HG02973 (cell line): ENCODE measurements at regions not wholly inside any gene's neighbourhood (a gene's known extent, or its start where the extent isn't known, plus 50 kb on each side); places are given as distances from the start of the nearest gene placed in this dataset.

Source experiments
- ATAC-seq: cut with Tn5 transposase; IDR thresholded peaks from one replicate; pipeline ENCODE4 v1.9.1; 2021; ENCODE audit warnings: moderate library complexity; ENCODE audit not compliant: unreplicated experiment

DNA sequence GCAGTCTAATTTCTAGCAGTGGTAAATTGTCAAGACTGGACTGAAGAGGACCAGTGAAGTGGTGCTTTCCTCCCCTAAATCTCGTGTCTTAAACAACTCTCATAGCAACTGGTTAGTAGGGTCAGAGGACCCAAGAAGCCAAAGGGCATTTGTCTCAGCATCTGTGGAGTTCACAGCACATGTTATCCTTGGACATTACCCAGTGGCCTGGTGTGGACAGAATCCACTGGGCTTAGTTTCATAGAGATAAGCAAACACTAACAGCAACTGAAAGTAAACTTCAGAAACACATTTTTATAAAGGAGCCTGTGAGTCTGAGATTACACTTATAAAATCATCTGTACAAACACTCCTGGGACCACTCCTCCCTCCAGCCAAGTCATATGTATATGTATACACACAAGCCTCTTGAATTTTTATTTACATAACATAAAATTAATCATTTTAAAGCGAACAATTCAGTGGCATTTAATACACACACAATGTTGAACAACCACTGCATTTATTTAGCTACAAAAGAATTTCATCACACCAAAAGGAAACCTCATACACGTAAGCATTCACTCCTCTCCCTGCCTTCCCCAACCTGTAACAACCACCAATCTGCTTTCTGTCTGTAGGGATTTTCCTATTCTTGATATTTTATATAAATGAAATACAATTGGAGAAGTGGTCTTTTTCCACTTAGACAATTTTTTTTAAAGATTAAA is 457.8 kb downstream of the RASEF start:
- ATAC-seq, result no peak

DNA sequence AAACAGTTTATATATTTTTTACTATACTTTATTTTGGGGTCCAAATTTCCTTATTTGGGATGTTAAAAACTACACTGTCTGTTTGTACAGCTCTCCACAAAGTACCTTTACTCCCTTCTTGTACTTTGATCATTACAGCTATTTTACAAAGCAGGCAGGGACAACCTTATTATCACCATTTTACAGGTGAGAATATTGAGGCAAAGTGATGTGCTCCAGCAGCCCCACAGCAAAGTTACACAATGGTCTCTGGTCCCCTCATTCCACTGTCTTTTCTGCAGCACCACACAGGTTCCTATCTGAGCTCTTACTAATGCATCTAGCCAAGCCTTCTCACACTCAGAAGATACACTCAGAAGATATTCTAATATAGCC is 457.3 kb downstream of the RASEF start:
- ATAC-seq, result no peak

DNA sequence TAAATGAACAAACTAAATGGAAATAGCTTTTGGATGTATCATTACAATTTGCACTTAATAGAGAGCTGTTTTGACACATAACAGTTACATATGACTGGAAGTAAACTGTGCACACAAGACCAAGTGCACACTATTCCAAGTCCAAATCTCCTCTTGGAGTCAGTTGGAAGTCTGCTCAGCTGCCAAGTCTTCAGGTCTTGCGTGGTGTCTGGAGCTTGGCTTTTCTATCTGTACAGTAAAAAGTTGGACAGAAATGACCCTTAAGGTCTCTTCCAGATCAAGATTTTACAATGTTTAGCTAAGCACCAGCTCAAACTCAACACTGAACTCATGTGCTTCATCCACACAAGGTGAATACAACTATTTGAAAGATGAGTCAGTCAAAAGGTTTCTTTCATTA is 456.9 kb downstream of the RASEF start:
- ATAC-seq, result no peak

DNA sequence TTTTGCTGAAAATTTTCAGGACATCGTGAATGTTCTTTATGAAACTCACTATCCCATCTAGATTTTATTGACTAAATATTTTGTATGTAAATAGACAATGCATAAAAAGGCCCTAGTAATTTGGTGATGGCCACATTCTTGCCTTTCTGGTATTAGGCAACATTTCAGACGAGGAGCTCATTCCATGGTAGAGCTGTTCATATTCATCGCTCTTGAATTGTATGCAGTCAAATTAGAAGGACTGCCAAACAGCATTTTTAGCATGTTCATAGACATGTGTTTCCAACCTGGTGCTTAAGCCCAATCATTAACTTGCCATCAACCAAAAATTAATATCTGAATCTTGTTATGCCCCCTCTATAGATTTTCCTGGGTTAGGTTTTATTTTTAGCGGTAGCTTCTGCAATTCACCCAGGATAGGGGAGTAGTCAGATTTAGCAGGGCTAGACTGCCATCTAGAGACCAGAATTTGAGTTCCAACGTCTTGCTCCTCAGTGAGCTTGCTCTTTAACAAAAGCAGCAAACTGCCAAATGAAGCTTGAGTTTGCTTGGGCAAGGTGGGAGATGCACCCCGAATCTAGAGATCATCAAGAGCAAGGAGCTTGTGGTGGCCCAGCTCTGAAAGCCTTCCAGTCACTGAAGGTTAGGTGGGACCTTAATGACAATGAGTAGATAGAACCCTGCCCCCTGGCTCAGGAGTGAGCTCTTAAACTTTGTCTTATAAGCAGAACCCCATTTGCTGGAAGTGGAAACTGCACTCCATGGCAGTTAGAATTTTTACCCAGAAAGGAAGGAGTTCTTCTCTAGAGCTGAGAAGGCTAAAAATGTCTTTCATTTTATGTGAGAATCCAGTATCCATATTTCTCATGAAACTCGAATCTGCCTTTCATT is 456.2 kb downstream of the RASEF start:
- ATAC-seq, result no peak

DNA sequence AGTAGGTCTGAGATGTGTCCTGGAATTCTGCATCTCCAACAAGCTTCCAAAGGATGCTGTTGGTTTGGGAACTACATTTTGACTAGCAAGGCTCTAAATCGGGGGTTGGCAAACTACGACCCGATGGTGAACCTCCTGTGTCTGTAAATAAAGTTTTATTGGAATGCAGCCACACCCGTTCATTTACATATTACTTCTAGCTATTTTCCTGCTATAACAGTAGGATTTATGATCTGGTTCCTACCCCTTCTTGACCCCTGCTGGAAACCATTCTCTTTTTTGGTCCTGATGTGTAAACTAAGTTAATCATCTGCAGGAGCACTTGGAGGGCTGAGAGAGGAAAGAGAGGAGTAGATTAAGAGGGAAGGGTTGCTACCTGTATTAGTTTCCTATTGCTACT is 454.5 kb downstream of the RASEF start:
- no peak for ATAC-seq

DNA sequence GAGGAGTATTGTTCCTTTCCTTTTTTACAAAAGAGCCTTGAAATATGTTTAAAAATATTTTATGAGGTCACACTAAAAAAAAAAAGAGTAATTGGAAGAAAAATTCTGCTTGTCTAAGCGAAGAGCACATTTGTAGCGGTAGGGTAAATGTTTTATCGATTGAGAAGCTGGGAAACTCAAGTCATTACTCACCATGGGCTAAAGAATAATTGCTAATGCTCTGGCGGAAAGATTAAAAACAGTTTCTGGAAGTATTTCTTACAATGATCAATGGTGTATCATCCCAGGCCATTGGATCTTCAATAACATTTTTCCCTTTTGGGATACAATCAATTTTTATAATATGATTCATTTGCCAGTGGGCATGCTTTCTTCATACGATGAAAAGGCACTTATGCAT is 450.0 kb downstream of the RASEF start:
- ATAC-seq, result no peak

DNA sequence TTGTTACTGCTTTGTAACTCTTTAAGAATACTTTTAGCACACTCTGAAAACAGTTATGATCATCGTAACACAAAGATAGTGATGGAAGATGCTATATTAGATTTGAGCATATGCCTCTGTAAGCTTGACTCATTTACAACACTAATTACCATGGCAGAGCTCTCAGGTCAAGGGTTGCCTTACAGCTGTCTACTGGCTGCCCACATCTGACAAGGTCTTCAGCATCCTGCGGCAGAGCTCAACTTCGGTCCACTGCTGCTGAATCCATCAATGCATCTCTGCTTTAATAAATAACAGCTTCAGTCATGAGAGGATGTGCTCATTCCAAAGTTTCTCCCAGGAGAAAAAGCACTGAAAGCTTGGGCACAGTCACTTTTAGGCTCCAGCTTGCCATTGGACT is 449.4 kb downstream of the RASEF start:
- no peak for ATAC-seq

DNA sequence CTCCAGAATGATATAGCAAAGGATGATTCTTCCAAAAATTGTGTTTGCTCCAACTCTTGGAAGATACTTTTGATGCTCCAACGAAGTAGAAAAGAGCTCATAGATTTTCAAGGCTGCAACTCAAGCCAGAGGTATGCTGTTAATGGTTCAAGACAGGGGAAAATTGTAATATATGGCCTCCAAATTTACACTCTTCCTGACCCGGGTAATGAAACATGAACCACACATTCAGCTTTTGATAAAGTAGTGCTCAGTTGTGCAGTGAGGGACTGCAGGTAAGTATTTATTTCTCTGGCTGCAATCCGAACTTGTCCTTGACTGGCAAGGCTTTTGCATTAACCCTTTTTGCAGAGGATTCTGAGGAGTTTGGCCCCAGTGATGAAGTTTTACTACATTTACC is 446.4 kb downstream of the RASEF start:
- no peak for ATAC-seq

DNA sequence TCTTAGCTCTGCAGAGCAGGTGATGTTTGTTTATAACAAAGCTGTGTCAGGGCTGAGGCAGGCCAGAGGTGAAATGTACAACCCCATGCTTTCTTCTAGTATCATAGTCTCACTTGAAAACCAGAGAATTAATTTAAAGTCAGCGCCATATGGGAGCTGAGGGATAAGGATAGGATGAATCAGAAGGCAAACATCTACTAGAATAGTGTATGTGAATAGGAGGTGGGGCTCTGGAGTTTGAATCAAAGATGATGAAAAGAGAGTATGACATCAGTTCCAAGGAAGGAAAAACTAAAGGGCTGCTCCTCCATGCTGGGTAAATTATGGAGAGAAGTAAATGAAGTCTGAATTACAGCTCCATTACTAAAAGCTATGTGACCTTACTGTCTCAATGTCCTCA is 441.5 kb downstream of the RASEF start:
- ATAC-seq, result no peak

DNA sequence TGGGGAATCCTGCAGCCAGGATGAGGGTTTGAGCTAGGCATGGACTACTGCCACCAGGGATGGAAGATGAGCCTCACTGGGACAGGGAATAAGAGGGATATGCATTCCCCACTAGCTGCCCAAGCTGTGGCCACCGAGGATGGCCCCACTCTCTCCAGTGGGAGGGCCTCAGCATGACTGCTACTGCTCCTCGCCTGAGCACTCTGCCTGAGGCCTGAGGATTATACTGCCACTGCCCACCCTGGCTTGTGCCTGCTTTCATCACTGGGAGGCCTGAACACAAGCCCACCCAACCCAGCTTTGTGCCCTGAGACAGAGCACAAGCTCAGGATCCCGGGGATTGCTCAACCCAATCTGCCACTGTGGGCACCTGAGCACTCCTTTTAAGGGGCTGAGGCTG is 425.6 kb downstream of the RASEF start:
- ATAC-seq, result no peak

DNA sequence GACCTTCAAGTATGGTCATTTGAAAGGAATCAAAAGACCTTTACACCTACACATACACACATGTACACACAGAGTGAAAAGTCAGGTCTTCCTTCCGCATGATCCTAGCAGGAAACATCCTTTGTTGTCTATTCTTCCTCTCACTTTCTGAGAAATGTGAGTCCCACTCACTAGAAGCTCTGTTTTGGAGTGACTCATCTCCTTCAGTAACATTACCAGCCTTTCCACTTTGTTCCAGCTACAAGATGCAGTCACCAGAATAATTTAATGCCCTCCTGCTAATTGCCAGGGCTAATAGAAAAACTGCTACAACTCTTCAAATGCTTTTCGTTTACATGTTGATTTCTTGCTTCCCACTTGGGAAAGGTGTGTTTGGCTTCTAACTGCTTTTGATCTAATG is 417.3 kb downstream of the RASEF start:
- no peak for ATAC-seq

DNA sequence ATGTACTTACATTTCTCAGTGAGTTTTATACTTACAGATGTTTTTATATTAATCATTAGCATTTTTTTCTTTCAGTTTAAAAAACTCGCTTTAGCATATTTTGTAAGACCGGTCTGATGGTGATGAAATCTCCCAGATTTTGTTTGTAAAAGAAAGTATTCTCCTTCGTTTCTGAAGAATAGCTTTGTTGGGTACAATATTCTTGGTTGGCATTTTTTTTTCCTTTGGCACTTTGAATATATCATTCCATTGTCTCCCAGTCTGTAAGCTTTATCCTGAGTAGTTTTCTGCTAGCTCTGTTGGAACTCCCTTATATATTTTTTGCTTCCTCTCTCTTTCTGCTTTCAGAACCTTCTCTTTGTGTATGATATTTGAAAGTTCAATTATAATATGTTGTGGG is 412.6 kb downstream of the RASEF start:
- no peak for ATAC-seq

DNA sequence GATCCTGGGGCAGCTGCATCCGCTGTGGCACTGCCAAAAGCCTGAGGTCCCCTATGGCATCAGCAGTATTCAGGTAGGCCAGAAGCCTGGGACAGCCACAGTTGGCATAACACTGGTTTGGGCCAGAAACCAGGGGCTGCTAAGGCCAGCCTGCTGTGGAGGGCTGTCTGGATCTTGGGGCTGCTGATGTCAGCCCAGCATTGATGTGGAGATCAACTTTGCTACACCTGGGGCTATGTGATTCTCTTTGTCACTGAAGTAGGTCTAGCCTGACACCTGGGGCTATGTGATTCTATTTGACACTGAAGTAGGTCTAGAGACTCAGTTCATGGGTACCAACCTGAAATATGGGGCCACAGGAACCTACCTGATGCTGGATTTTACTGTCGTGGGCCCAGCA is 411.5 kb downstream of the RASEF start:
- no peak for ATAC-seq

DNA sequence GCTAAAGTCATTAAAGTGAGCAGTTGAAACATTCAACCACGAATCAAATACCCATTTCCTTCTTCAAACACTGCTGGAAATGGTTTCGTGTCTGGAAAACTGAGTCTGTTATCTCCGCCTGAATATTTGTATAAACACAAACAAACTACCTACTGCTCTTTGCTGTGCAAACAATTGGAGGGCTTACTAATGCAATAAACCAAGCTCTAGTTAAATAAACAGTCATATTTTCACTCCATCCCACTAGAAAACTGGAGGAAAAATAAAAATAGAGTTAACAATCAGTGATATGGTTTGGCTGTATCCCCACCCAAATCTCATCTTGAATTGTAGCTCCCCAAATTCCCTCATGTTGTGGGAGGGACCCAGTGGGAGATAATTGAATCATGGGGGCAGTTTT is 397.6 kb downstream of the RASEF start:
- no peak for ATAC-seq

DNA sequence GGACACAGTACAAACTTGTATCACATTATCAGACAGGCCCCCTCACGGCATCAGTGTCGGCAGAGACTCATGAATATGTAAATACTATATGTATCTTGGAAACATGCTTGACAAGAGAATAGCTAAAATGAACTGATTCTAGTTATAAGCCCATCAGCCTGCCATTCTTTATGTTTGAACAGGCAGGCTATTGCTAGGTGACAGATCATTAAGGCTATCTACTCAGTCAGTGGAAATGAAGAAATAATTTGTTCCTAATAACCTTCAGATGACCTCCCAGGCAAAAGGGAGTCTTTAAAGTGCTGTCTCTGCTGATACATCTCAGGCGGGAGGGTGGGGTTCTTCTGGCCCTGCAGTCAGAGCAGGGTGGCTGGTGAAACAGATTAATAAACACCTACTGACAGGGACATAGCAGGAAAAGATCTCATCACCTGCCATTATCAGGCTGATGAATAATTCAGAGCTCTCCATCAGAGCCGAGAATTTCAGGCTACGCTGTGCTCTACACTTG is 394.2 kb downstream of the RASEF start:
- ATAC-seq, result no peak

DNA sequence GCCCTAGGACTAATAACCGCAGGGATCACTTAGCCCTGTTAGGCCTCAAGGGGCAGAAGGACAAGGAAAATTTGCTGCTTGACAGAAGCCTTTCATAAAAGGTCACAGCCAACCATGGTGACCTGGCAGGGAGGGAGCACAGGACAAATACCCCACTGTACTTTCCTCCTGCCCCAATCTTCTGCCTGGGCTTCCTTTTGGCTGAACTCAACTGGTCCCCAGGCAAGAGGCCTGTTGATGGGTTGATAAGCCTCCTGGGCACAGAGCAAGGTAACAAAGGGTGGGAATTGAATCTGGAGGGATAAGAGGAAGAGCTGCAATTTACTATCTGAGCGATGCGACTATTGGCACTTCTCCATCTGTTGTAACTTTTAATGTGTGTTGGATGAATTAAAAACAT is 392.9 kb downstream of the RASEF start:
- ATAC-seq, result no peak

DNA sequence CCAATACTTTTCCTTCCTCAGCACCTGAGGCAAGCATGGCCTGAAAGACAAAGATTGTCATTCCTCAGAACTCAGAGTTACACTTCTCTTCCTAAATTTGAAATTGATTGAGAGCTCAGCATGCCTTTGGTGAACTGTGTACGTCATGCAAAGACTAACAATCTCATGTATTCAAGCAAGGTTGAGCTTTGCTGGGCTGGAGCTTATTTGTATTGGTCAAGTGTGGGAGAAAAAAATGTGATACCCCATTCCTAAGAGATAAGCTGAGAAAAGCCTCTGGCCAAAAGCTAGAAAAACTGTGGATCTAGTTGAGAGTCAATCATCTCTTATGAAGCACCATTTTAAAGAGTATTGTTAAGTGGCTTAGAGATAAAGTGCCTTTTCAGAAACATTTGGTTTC is 392.2 kb downstream of the RASEF start:
- ATAC-seq, result no peak

DNA sequence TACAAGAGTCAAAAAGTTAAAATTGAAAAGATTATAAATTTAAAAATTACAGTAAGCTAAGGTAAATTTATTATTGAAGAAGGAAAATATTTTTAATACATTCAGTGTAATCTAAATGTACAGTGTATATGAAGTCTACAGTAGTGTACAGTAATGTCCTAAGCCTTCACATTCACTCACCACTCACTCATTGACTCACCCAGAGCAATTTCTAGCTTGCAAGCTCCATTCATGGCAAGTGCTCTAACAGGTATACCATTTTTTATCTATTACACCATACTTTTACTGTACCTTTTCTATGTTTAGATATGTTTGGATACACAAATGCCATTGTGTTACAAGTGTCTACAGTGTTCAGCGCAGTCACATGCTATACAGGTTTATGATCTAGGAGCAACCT is 389.7 kb downstream of the RASEF start:
- no peak for ATAC-seq

DNA sequence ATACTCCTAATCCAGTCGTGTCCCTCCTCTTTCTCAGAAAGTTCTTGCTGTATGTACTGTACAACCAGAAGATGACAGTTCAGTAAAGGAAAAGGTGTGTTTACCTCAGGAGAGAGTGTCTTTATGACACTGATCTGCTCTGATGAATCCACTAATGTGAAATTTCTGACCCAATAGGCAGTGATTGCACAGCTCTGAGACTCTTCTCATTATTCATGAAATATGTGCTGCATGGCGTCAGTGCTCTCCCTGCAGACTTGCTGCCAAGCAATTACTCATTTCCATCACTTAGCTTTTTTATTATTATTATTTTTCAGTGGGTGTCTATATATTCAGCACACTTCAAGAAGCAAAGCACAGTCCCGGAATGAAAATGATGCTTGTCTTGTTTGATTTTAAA is 389.0 kb downstream of the RASEF start:
- ATAC-seq, result no peak

DNA sequence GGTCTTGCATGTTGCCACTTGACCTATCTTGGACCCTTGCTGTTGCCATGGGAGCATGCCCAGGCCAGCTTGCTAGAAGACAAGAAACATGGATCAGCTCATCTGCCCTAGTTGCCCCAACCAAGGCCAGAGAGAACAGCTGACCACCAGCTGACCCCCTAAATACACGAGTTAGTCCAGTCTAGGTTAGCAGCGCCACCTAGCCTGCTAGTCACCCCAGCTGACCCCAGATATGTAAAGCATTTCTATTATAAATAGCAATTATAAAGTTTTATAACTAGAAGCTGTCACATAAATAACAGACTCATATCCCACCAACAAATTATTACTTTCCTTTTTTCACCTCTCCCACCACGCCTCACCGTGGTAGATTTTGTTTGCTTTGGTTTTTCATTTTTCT is 387.8 kb downstream of the RASEF start:
- no peak for ATAC-seq

DNA sequence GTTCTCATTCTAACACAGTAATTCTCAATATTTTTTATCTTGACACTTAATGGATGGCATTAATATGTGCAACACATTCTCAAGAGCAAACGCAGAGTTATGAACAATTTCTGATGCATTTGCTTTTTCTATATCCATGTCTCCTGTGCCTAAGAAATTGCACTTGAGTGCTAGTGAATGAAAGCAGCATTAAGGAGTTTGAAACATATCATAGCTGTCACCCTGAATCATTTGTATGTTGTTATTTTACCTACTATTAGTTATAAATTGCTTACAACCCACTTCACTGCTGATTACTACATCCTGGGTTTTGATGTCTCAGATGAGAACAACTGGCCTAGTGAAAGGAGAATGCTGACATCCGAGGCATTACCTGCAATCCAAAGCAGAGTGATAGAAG is 387.3 kb downstream of the RASEF start:
- no peak for ATAC-seq

DNA sequence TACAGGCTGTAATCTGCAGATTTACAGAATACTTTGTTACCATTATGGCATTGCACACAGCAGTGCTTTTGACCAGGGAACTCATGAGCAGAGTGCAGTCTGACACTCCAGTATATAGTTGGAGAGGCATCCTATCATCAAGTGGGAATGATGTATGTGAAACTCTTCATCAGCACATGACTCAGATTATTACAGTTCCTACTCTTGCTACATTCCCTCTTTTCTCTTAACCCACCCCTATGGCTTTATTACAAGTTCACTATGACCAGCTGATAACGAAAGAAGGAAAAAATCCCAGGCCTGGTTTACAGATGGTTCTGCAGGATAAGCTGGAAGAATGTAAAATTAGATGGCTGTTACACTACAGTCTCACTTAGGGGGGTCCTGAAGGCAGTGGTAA is 385.9 kb downstream of the RASEF start:
- ATAC-seq, result no peak
